ENCODE measurements at regions not wholly inside any gene's neighbourhood (a gene's known extent, or its start where the extent isn't known, plus 50 kb on each side); places are given as distances from the start of the nearest gene placed in this dataset.

GRCh38 chr2:107585851-107586250 lies 240.8 kb upstream of the RGPD4 start:
- no peaks in the 10 kb centered on the region for H3K79me2 ChIP-seq (ENCODE audit: control insufficient read depth, insufficient read depth, low read length)
- intact Hi-C loops (cut with micrococcal nuclease) = no loop called here
- H2AFZ ChIP-seq (ENCODE audit: low read depth, low read length) = no peak overlapping the region
- no peak overlapping the region for H3K9ac ChIP-seq (ENCODE audit: insufficient read depth in 1 of 2, low read depth in 2 of 2, low read length in 2 of 2)
- H3K27me3 ChIP-seq (ENCODE audit: control insufficient read depth in 2 of 2, insufficient read depth in 2 of 2, low read length in 2 of 2) = no peaks in the 10 kb centered on the region
- in situ Hi-C loops (cut with MboI) = loop anchor here (25.0 kb wide), 1 partner anchor 226 kb away; no protein-coding TSS in a partner anchor
- TF ChIP-seq JUN (IDR thresholded peaks at IDR 0.05; ENCODE audit: borderline replicate concordance, low read depth, low read length) = no peak
- TF ChIP-seq JUN (CRISPR knock-in tag; IDR thresholded peaks at IDR 0.05; ENCODE audit: borderline replicate concordance) = no peak
- TF ChIP-seq FOXA1 (IDR thresholded peaks at IDR 0.05; ENCODE audit: borderline replicate concordance) = no peak
- TF ChIP-seq E2F1 (CRISPR knock-in tag; IDR thresholded peaks at IDR 0.05) = no peak
- TF ChIP-seq RBFOX2 (IDR thresholded peaks at IDR 0.05; ENCODE audit: low read depth, low read length) = no peak
- no peak for TF ChIP-seq TAF9B (IDR thresholded peaks at IDR 0.05; ENCODE audit: partially characterized antibody)
- TF ChIP-seq CCNT2 (IDR thresholded peaks at IDR 0.05; ENCODE audit: borderline replicate concordance, extremely low read depth, insufficient read length, low read depth, low read length) = no peak
- no peak for TF ChIP-seq ZNF717 (CRISPR knock-in tag; IDR thresholded peaks at IDR 0.05)
- no peak for TF ChIP-seq EHMT2 (IDR thresholded peaks at IDR 0.05)
- TF ChIP-seq RNF219 (CRISPR knock-in tag; IDR thresholded peaks at IDR 0.05) = no peak
- no peak for TF ChIP-seq PHB2 (IDR thresholded peaks at IDR 0.05; ENCODE audit: low read depth)
- TF ChIP-seq ELF1 (tag; IDR thresholded peaks at IDR 0.05) = no peak
- H3K4me3 ChIP-seq = no peak overlapping the region
- H3K27ac ChIP-seq (ENCODE audit: extremely low read depth, low read depth, low read length) = no peak overlapping the region
- H3K9me3 ChIP-seq (replicated peaks; ENCODE audit: control insufficient read depth, insufficient read depth, low read depth, low read length) = no peaks in the 10 kb centered on the region
- ChIA-PET CTCF (ENCODE audit: low intra/inter-chr PET ratio) (no interaction called here), POLR2A (no interaction called here)
- FAIRE-seq = no peak
- 2% methylated on average over 3 of the region's 3 CpGs for WGBS (ENCODE audit: insufficient coverage, low coverage, missing lambda C conversion rate)
- H3K4me2 ChIP-seq (ENCODE audit: insufficient read depth, low read length) = no peak overlapping the region
- BruUV-seq (replicated peaks) = no TSS peak
- no peaks in the 10 kb centered on the region for H3K36me3 ChIP-seq (ENCODE audit: control insufficient read depth, insufficient read depth, low read length)
- H3K9me1 ChIP-seq (ENCODE audit: control insufficient read depth, insufficient read depth, low read length) = no peaks in the 10 kb centered on the region
- no peaks in the 10 kb centered on the region for H4K20me1 ChIP-seq (replicated peaks; ENCODE audit: control insufficient read depth, insufficient read depth, low read length)
- no peak for ATAC-seq
- DNase-seq (ENCODE audit: extremely low read depth in 1 of 4, low spot score in 3 of 4) = no peak
- H3K4me1 ChIP-seq (replicated peaks in 1 of 2; ENCODE audit: control insufficient read depth in 2 of 2, insufficient read depth in 2 of 2, low read length in 2 of 2) = no peaks in the 10 kb centered on the region

Measured in K562 (cell line).